Uterus (tissue), 3 donors: ENCODE measurements at regions not wholly inside any gene's neighbourhood (a gene's known extent, or its start where the extent isn't known, plus 50 kb on each side); places are given as distances from the start of the nearest gene placed in this dataset.

Experiments
- DNase-seq, 2 donors: peaks; one replicate each; pipeline ENCODE4 v3.0.0-alpha.2; 2019 to 2020
- H3K27ac ChIP-seq, 2 donors: fragments of 200-600 bp; sonication (generic); 1 replicate in 1 of 2; 2 replicates in 1 of 2; pipeline ENCODE4 v1.5.1; 2016 to 2018
- H3K27me3 ChIP-seq, 2 donors: fragments of 200-600 bp; sonication (generic); one replicate each; pipeline ENCODE4 v1.5.1; 2018 to 2019; ENCODE audit warnings: control low read depth in 1 of 2
- H3K36me3 ChIP-seq, 2 donors: fragments of 200-600 bp; sonication (generic); one replicate each; pipeline ENCODE4 v1.5.1; 2019; ENCODE audit warnings: control low read depth in 1 of 2
- H3K4me1 ChIP-seq, 2 donors: fragments of 200-600 bp; sonication (generic); one replicate each; pipeline ENCODE4 v1.5.1; 2018 to 2019; ENCODE audit warnings: control low read depth in 1 of 2
- H3K4me3 ChIP-seq, 2 donors: fragments of 200-600 bp; sonication (generic); 1 replicate in 1 of 2; 2 replicates in 1 of 2; pipeline ENCODE4 v1.5.1; 2018 to 2019; ENCODE audit warnings: mild to moderate bottlenecking in 1 of 2
- H3K9me3 ChIP-seq, 2 donors: fragments of 200-600 bp; sonication (generic); one replicate each; pipeline ENCODE4 v1.5.1; 2019; ENCODE audit warnings: control low read depth in 1 of 2
- CTCF ChIP-seq, 4 experiments: fragments of 200-600 bp in 2 of 4; fragments of 450-650 bp in 2 of 4; sonication (generic) in 2 of 4; IDR thresholded peaks; one replicate each; pipeline ENCODE4 v1.5.1; 2016 to 2019; ENCODE audit warnings: antibody characterized with exemption in 4 of 4, mild to moderate bottlenecking in 2 of 4, moderate library complexity in 1 of 4
- POLR2A ChIP-seq, 2 donors: fragments of 450-650 bp; IDR thresholded peaks; one replicate each; pipeline ENCODE4 v1.6.1; 2016; ENCODE audit warnings: antibody characterized with exemption in 2 of 2, mild to moderate bottlenecking in 1 of 2, moderate library complexity in 1 of 2
- intact Hi-C: fragments of 100-400 bp; cut with DNase I; formaldehyde crosslinking; loops from one replicate; pipeline ENCODE4 v1.15.1; 2023; ENCODE audit warnings: low total_unique reads
- donor health status: DM: yes; HTN: yes; CAD: no.

GRCh38 chr2:184463102-184463865 is 135.0 kb upstream of the ZNF804A start:
- H3K4me1 ChIP-seq, result no peaks in the 10 kb centered on the region
- H3K9me3 ChIP-seq, result no peaks in the 10 kb centered on the region
- DNase-seq, result no peak
- H3K27ac ChIP-seq, result no peak overlapping the region
- no peak overlapping the region for H3K4me3 ChIP-seq
- TF ChIP-seq CTCF (IDR thresholded peaks at IDR 0.05) (no peak), POLR2A (IDR thresholded peaks at IDR 0.05) (no peak)
- intact Hi-C loops, result no loop called here
- no peaks in the 10 kb centered on the region for H3K36me3 ChIP-seq
- no peaks in the 10 kb centered on the region for H3K27me3 ChIP-seq

GRCh38 chr2:184463866-184464248 is 134.5 kb upstream of the ZNF804A start:
- H3K36me3 ChIP-seq, result no peaks in the 10 kb centered on the region
- H3K4me1 ChIP-seq, result no peaks in the 10 kb centered on the region
- H3K4me3 ChIP-seq, result no peak overlapping the region
- no peaks in the 10 kb centered on the region for H3K27me3 ChIP-seq
- no peak overlapping the region for H3K27ac ChIP-seq
- no peak for DNase-seq
- intact Hi-C loops, result no loop called here
- H3K9me3 ChIP-seq, result no peaks in the 10 kb centered on the region
- no peak for TF ChIP-seq POLR2A (IDR thresholded peaks at IDR 0.05)
- TF ChIP-seq CTCF (IDR thresholded peaks at IDR 0.05), result no peak

DNA sequence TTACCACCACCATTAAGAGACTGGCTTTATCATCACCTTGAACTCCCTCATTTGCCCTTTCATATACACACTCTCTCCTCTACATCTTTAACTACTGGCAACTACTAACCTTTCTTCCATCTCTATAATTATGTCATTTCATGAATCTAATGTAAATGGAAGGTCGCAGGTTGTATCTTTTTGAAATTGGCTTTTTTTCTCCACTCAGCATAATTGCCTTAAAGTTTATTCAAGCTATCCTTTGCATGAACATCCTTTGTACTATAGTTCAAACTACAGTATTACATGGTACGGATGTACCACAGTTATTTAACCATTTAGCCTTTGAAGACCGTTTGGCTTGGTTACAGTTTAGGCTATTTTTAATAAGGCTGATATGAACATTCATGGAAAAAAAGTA is 129.5 kb upstream of the ZNF804A start:
- Histone ChIP-seq H3K36me3 (no peaks in the 10 kb centered on the region), H3K27me3 (no peaks in the 10 kb centered on the region), H3K4me1 (no peaks in the 10 kb centered on the region), H3K27ac (no peak overlapping the region), H3K4me3 (no peak overlapping the region), H3K9me3 (no peaks in the 10 kb centered on the region)
- intact Hi-C loops, result no loop called here
- no peak for DNase-seq
- TF ChIP-seq CTCF (IDR thresholded peaks at IDR 0.05) (no peak), POLR2A (IDR thresholded peaks at IDR 0.05) (no peak)

DNA sequence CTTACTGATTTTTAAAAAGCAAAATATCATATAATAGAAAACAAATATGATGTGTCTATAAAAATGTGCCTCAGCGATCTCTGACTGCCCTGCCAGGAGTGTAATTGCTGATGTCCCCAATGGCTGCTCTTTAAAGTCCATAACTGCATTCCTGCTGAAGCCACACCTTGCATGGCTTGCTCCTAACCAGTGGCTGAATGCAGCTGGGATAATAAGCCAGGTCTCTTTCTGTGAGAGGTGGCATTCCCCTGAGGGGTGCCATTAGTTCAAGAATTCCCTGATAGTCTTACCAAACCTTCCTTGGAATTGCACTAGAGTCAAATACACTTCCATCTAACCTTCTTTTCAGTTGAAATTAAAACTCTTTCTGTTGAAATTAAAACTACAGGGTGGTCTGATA is 125.8 kb upstream of the ZNF804A start:
- Histone ChIP-seq H3K27me3 (peaks cover 0 to 2% of the 10 kb centered on the region in 2 donors), H3K4me1 (no peaks in the 10 kb centered on the region), H3K9me3 (no peaks in the 10 kb centered on the region), H3K4me3 (no peak overlapping the region), H3K27ac (no peak overlapping the region), H3K36me3 (no peaks in the 10 kb centered on the region)
- DNase-seq, result no peak
- intact Hi-C loops, result no loop called here
- TF ChIP-seq POLR2A (IDR thresholded peaks at IDR 0.05) (no peak), CTCF (IDR thresholded peaks at IDR 0.05) (no peak)

DNA sequence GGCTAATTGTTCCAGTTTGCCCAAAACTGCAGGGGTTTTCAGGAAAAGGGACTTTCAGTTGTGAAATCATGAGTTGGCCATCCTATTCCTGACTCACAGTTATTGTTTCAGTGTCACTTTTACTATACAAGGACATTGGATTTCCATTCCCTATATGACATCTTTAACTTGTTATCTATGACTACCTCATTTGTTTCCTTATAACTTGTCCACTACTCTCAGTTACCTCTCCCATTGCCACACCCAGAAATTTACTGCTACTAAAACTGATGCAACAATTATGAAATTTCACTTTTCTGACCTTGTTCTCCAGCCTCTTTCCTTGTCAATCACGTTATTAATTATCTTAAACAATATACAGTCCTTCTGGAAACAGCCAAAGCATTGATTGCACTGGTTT is 116.5 kb upstream of the ZNF804A start:
- H3K4me3 ChIP-seq, result no peak overlapping the region
- H3K27me3 ChIP-seq, result no peaks in the 10 kb centered on the region
- H3K27ac ChIP-seq, result no peak overlapping the region
- no peak for DNase-seq
- no peaks in the 10 kb centered on the region for H3K4me1 ChIP-seq
- intact Hi-C loops, result no loop called here
- TF ChIP-seq CTCF (IDR thresholded peaks at IDR 0.05) (no peak), POLR2A (IDR thresholded peaks at IDR 0.05) (no peak)
- H3K36me3 ChIP-seq, result no peaks in the 10 kb centered on the region
- H3K9me3 ChIP-seq, result no peaks in the 10 kb centered on the region
